Left renal cortex interstitium (tissue), 4 donors: ENCODE measurements at regions not wholly inside any gene's neighbourhood (a gene's known extent, or its start where the extent isn't known, plus 50 kb on each side); places are given as distances from the start of the nearest gene placed in this dataset.

Source experiments
- DNase-seq, 4 donors: peaks; one replicate each; pipeline ENCODE4 v3.0.0-alpha.2; 2013; ENCODE audit warnings: low read depth in 4 of 4, low spot score in 2 of 4, missing footprints in 1 of 4

GRCh38 chr4:106687026-106687425 lies 318.4 kb upstream of the GIMD1 start:
- DNase-seq = no peak

DNA sequence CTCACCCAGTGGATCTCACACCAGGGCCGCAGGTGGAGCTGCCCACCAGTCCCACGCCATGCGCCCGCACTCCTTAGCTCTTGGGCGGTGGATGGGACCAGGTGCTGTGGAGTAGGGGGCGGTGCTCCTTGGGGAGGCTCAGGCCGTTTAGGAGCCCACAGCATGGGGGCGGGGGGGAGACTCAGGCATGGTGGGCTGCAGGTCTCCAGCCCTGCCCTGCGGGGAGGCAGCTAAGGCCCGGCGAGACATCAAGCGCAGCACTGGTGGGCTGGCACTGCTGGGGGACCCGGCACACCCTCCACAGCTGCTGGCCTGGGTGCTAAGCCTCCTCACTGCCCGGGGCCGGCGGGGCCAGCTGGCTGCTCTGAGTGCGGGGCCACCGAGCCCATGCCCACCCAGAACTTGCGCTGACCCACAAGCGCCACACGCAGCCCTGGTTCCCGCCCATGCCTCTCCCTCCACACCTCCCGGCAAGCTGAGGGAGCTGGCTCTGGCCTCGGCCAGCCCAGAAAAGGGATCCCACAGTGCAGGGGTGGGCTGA lies 312.9 kb upstream of the GIMD1 start:
- no peak for DNase-seq

- DNase-seq = no peak
These were observed 310.5 kb upstream of the GIMD1 start for GRCh38 chr4:106679063-106679462.

DNA sequence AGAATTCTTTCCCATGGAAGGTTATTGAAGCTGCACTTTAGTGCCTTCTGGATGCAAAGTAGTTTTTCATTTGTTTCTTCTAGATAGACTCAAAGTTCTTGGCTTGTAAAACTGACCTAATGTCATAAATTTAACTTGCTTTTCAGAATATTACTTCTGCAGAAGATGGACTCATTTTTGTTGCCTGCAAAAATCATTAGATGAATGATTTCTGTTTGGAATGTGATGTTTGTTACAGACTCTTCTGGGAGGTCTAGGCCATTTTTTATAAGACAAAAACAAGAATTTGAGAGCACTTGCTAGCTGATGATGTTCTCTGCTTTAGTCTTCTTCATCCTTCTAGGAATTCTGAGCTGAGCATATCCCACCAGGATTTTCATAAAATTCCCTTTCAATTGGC lies 308.6 kb upstream of the GIMD1 start:
- no peak for DNase-seq

DNA sequence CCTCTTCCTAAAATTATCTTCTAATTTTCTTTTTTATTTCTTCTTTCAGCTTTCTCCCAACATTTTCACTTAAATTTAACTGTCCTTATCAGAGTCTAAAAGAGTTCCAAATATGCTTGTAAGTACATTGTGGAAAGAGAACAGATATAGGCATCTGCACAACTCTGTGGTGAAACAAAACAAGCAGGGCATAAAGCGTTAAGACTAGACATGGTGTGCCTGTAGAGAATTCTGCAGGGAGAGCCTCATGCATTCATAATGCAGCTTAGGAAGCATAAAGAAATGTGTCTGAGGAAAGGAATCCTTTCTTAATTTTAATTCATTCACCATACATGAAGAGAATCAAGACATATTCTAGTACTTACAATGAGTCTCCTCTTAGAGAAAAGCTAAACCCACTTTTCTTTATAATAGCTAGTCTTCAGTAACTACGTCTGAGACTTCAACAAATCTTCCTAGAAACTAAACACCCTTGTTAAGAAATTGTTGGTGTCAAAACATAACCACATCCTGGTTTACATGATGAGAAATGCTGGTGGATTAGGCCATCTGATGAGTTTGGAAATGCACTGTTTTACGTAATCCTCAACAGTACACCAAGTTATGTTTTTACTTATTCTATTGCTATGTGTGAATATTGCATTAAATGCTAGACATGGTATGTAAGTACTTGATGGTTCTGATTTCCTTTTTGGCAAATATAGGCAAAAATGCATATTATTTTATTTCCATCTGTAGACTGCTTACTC lies 307.8 kb upstream of the GIMD1 start:
- no peak for DNase-seq

- no peak for DNase-seq
These were observed 303.1 kb upstream of the GIMD1 start for GRCh38 chr4:106671716-106672115.

GRCh38 chr4:106670976-106671375 lies 302.4 kb upstream of the GIMD1 start:
- no peak for DNase-seq

DNA sequence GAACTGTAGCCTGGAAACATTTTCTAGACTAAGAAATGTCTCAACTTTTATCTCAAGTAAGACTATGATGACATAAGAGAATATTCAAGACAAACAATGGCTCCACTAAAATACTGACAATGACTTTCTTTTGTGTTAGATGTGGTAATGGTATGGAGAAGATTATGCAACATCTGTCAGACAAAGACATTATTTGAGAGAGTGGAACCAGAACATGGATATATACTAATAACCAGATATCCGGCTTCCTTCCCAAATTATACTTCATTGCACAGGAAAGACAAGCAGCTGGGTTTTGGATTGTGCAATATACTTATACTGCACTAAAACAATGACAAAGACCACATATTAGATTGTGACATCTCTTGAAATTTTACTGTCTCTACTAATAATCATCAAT lies 290.8 kb upstream of the GIMD1 start:
- DNase-seq = no peak

DNA sequence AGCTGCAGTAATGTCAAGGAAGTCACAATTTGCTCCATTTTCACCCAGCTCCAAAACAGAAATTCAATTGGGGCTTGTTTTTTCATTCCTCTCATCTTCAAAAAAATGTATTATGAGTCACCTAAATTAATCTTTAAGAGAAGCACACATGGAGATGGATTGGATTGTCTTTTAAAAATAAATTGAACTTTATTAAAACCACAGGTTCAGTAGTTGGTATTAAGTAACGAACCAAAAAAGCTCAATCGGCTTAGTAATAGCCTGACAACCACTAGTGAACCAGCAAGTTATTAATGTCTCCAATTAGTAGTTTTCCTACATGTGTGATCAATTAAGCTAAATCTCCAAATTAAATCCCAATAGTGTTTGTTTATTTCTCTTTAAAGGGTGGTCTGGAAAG lies 283.5 kb upstream of the GIMD1 start:
- DNase-seq = no peak

DNA sequence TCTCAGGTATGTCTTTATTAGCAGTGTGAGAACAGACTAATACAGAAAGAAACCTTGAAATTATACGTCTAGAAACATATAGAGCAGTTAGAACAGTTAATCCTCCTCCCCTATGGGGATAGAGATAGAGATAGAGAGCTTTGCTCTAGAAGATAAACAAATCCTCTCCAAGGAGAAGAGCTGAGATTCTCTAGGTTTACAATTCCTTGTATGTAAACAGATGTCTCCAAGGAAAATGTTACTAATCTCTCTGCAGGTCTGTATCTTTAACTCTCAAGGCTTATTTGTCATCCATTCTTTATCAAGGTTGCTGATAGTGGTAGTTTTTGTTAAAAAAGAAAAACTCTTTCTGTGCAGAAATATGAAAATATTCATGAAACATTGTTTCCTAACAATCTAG lies 282.1 kb upstream of the GIMD1 start:
- DNase-seq = no peak

GRCh38 chr4:106647451-106647850 lies 278.9 kb upstream of the GIMD1 start:
- DNase-seq = no peak

- no peak for DNase-seq
These were observed 260.7 kb upstream of the GIMD1 start for GRCh38 chr4:106629268-106629625.

DNA sequence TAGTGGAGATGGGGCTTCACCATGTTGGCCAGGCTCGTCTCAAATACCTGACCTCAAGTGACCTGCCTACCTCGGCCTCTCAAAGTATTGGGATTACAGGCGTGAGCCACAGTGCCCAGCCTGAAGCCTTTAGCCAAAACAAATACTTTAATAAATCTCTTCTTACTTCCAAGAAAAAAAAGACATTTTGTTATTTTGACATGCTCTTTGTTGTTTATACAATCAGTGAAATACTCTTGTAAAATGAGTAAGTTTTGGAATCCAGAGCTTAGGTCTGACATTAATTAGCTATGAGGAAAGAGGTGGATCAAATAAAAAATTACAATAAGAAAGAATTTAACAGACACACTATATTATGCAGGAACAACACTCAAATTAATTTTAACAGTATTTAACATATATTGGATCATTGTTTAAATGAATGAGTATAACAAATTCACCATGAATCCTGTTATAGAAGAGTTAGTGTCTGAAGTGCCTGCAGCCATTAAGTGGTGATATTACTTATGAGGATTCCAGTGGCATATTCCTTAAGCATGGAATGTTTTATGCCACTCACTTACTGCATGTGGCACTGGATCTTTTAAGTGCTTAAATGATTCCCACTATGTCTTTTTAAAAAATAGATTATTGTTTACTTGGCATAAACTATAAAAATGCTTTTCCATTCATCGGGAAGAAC lies 260.1 kb upstream of the GIMD1 start:
- no peak for DNase-seq

- no peak for DNase-seq
These were observed 258.5 kb upstream of the GIMD1 start for GRCh38 chr4:106627051-106627450.

DNA sequence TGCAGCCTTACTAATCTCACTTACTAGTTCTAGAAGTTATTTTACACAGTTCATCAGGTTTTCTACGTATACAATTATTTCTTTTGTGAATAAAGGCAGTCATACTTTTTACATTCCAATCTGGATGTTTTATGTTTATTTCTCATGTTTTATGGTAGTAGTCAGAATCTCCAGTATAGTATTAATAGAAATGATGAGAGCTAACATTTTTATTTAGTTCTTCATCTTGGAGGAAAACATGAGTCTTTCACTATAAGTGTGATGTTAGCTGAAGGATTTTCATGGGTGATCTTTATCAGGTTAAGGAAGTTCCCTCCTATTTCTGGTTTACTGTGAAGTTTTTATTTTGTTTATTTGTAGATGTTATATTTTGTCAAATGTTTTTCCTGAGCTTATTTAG lies 256.1 kb upstream of the GIMD1 start:
- DNase-seq = no peak

DNA sequence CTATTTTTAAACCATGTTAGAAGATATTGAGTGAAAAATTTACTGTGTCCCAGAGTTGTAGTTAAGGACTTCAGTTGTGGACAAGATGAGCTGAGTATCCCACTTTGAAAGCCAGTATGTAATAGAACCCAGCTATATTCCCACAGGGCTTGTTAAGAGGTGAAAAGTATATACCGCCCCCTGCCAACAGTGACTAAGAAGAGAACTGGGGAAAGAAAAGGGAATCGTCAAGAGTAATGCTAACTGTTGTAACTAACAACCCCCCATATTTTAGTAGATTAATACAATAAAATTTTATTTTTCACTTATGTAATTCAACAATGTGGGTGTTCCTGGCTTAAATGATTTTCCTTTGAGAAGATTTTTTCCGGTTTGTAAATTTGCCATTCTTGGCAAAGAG lies 250.4 kb upstream of the GIMD1 start:
- DNase-seq = no peak

DNA sequence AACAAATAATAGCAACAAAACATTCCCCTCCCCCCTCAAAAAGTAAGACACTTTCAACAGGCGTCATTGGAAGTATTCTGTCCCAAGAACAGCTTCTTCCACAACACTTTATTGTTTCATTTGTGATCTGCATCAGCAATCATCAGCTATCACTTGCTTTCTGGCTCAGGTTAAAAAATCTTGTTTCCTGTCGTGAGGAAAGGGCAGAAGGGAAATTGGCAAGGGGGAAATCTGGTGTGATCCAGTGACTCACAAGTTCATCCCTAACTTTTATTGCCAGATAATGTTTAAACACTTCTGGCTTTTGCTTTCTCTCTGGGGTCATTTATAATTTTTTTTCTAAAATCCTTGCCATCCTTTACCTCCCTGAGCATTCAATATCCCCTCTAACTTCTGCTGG lies 247.4 kb upstream of the GIMD1 start:
- DNase-seq = no peak

DNA sequence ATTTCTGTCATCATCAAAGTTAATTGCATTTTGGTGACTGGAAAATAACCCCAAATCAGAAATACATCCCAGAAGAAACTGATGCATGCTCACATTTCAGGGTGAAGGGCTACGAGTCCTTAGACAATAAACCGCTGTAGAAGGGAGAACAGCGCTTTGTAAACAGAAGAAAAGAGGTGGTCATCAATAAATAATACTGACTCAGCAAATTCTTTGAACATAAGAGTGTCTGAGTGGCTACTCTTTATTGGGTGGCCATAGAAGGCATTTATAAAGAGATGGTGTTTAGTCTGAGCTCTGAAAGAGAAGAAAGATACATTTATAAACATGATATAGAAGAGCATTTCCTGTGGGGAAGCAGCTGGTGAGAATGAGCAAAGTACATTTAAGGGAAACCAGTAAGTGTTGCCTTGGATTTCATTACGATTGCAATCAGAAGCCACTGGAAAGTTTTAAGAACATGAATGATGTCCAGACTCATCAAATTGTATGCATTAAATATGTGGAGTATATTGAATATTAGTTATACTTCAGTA lies 246.9 kb upstream of the GIMD1 start:
- DNase-seq = no peak

DNA sequence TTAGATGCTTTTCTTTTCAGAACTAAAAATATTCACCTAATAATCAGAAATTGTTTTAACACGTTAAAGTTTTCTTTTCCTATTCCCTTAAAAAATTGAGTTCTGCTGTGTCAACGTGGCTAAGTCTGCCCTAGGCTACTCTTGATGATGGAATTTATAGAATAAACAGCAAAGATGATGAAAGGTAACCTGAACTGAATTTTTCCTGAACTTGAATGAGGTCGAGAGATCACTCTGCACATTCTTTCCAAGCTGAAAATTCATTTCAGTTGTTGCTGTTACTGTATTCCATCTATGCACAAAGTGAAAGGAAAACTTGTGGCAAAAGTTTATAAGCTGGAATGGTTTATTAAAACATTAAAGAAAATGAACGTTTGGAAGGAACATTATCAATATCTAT lies 245.9 kb upstream of the GIMD1 start:
- no peak for DNase-seq

- DNase-seq = no peak
These were observed 241.3 kb upstream of the GIMD1 start for GRCh38 chr4:106609917-106610316.

DNA sequence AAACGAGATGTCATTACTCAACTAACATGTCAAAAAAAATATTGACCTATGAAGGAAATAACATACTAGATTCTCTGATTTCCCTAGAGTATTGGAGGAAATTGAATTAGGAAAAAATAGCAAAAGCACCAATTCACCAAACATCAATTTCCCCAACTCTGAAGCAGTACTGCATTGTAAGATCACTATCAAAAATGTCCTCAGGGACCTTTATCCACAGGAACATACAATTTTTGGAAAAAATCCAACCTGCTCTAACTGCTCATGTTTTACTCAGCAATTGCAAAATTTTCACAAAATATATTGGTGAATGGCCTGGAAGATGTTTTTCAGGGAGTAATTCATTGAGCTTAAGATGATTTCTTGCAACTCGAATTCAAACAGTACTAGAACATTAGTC lies 239.0 kb upstream of the GIMD1 start:
- DNase-seq = no peak
